Stimulated activated CD4-positive, alpha-beta T cell treated with anti-CD3 and anti-CD28 coated beads, Interleukin-12 subunit alpha, Interleukin-12 subunit beta, amount 100 ng/mL, for 48 hours (primary cell): ENCODE measurements at regions not wholly inside any gene's neighbourhood (a gene's known extent, or its start where the extent isn't known, plus 50 kb on each side); places are given as distances from the start of the nearest gene placed in this dataset.

Source experiments
- DNase-seq, 3 donors: peaks; one replicate each; pipeline ENCODE4 v3.0.0-alpha.2; 2020; ENCODE audit warnings: low read depth in 2 of 3, low spot score in 1 of 3

- no peak for DNase-seq
Observed at GRCh38 chr12:92278378-92278828, 132.8 kb upstream of the BTG1 start.

DNA sequence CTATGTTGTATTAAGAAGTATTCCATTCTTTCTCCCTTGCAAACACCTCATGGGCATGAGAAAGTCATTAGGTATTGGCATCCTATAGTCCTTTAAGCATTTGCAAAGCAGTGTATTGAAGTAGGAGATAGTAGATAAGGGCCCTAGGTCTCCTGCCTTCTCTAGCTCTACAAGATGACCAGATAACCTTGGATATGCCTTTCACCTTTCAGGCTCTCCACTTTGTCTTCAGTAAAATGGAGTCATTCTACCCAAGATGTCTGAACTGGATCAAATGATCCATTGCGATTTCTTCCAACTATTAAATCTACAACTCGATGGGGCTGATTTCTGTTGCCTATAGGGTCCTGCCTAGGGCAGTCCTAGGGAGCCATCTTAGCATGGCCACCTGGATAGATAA, 132.1 kb upstream of the BTG1 start:
- DNase-seq: no peak

GRCh38 chr12:92276276-92276675, 130.6 kb upstream of the BTG1 start:
- DNase-seq: no peak

DNA sequence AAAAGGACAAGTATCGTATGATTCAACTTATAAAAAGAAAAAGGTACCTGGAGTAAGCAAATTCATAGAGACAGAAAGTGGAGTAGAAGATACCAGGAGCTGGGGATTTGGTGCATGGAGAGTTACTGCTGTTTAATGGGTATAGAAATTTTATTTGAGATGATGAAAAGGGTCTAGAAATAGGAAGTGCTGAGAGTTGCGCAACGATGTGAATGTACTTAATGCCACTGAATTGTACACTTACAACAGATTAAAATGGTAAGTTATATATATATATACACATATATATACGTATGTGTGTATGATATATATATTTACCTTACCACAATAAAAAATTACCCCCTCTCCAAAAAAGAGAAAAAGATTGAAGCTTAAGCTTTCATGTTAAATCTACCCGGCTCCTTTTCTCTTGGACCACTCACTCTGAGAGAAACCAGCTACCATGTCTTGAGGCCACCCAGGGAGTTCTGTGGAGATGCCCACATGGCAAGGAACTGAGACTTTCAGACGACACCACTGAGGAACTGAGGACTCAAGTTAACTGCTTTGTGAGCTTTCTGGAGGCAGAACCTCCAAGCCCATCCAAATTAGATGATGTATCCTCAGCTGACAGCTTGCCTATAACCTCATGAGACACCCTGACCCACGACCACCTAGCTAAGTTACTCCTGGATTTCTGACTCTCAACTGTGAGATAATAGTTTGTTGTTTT, 130.0 kb upstream of the BTG1 start:
- no peak for DNase-seq

GRCh38 chr12:92273076-92273475, 127.4 kb upstream of the BTG1 start:
- no peak for DNase-seq

DNA sequence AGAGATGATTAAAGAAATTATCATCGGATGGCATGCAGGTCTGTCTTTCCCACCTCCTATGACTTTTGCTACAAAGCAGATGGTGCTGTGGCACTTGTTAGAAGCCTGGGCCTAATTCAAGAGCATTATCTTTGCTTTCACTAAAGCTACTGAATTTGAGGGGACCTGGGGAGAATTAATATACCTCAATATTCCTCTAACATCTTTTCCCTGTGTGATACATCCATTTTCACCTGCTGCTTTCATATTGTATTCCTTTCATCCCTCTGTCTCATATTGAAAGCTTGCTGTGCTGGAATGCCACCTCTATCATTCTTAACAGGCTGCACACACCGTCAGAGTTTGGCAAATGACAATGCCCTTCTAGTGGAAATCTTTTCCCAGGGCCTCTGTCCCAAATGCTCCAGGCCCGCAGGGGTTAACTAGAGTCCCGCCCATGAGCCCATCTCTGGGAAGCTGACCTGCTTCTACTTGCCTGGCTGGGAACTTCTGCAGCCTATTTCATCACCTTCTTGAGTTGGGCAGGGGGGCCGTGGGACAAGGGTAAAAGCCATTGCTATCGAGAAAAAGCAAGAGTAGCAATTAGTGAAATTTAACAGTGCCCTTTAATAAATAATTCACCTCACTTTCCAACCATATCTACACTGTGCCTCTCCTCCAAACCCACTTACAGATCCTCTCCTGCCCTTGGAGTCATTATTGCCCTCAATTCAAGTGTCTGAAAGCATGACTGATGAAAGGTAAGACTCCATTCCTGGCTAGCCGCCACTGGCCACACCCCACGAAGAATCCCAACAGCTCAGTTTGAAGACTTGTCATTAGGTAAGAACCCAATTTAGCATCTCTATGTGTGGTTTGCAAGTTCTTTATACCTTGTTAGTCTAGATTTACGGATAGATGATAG, 126.7 kb upstream of the BTG1 start:
- no peak for DNase-seq

DNA sequence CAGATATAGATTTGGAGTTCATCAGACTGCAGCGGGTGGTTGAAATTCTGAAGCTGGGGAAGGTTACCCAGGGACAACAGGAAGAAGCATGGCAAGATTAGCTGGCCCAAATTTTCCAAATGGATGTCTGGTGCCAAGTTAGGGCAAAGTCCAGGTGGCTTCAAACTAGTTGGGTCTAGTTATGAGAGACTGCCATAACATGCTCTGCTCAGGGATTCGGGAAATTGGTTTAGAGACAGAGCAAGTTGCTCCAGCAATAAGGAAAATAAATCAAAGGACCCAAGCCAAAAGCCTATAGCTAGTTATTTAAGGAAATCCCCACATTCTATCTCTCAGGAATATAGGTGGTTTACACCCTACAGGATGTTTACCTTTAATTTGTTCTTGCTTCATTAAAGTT, 125.7 kb upstream of the BTG1 start:
- no peak for DNase-seq

GRCh38 chr12:92270521-92270920, 124.9 kb upstream of the BTG1 start:
- DNase-seq: no peak

DNA sequence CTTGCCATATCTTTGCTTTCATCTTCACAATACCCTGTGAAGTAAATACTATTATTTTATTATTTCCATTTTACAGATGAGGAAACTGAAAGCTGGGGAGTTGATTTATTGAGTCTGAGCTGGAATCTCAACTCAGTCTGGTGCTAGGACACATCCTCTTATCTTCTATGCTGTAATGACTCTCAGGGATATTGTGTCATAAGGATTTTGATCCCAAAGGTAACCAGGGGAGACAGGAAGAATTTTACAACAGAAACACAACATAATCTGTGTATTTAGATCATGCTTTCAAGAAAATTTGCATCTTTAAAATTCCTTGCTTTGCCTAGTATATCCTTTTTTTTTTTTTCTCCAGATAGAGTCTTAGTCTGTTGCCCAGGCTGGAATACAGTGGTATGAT, 123.3 kb upstream of the BTG1 start:
- no peak for DNase-seq

DNA sequence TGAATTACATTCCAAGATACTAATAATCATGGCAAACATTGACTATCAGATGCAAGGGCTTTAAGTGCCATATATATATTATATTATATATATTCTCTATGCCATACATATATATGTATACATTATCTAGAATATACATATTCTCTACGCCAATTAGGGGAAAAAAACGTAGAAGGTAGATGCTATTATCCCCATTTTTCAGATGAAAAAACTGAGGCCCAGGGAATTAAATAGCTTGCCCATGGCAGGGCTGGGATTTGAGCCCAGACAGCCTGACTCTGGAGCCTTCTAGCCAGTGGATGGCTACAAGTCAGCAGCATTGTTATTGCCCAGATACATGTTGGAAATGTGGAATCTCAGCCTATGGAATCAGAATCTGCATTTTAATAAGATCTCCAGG, 116.0 kb upstream of the BTG1 start:
- no peak for DNase-seq

GRCh38 chr12:92261071-92261470, 115.4 kb upstream of the BTG1 start:
- DNase-seq: no peak

- DNase-seq: no peak
Observed at GRCh38 chr12:92259696-92260251, 114.1 kb upstream of the BTG1 start.

GRCh38 chr12:92259291-92259690, 113.6 kb upstream of the BTG1 start:
- DNase-seq: no peak

- no peak for DNase-seq
Observed at GRCh38 chr12:92257261-92257660, 111.6 kb upstream of the BTG1 start.

DNA sequence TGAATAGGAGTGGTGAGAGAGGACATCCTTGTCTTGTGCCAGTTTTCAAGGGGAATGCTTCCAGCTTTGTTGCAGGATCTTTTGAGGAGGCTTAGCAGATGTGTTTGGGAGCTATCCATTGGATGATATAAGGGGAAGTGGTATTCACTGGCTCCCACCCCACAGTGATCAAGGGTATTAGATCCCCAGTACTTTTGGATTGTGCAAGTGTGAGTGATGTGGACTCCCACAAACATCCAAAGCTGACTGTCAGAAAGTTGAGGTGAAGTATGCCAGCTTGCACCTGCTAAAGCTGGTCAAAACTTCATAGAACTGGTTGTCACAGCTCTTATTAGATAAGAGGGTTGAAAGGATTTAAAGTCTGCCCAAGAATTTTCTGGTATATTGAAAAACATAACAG, 110.1 kb upstream of the BTG1 start:
- DNase-seq: no peak

- no peak for DNase-seq
Observed at GRCh38 chr12:92253301-92253700, 107.7 kb upstream of the BTG1 start.

DNA sequence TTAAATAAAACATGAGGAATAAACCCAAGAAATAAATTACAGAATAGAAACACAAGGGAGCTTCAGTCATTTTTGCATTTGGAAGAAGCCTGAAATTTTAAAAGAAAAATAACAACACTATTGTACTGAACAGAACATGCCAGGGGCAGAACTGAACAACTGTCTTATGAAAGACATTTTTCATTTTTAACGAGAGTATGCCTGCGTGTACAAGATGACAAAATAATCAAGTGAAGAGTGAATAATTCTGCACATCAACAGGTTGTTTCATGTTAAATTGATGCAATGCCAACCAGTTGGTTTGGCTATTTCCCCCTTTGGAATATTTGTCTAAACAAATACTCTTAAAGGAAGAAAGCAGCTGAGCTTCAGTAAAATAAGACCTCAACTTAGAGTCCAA, 103.3 kb upstream of the BTG1 start:
- no peak for DNase-seq

- DNase-seq: no peak
Observed at GRCh38 chr12:92244036-92244435, 98.4 kb upstream of the BTG1 start.

DNA sequence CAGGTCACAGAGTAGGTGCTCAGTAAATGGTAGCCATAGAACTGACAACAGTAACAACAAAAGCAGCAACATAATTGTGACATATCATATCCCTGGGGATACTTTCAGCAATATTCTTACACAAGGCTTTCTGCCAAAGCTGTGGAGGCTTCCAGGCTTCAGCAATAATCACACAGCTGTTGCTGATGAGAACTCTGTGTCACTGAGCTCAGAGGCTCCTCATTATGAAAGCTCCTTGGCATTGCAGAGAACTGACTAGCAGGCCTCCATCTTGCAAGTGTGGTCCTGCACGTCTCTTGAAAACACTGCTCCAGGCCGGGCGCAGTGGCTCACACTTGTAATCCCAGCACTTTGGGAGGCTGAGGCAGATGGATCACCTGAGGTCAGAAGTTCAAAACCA, 97.3 kb upstream of the BTG1 start:
- DNase-seq: no peak

- DNase-seq: no peak
Observed at GRCh38 chr12:92237762-92238523, 92.3 kb upstream of the BTG1 start.

- no peak for DNase-seq
Observed at GRCh38 chr12:92237262-92237661, 91.6 kb upstream of the BTG1 start.
